ENCODE measurements at regions not wholly inside any gene's neighbourhood (a gene's known extent, or its start where the extent isn't known, plus 50 kb on each side); places are given as distances from the start of the nearest gene placed in this dataset.

DNA sequence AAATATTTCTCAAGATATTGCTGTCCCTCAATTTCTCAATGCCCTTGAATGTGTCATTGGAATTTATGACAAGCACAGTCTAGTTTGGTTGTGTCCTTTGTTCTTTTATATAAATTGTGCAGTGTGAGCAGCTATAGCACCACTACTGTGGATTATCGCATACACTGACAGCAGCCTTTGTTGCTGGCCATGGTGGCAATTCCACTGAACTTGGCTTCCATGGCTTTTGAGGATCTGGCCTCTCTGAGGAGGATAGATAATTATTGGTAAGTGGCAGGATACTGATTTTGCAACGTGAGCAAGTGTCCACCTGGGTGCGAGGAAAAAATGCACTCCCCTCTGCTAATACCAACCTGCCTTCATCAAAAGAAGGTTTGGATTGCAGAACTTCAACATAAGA is 84.0 kb downstream of the RDH14 start:
- TF ChIP-seq, protein P1, sequence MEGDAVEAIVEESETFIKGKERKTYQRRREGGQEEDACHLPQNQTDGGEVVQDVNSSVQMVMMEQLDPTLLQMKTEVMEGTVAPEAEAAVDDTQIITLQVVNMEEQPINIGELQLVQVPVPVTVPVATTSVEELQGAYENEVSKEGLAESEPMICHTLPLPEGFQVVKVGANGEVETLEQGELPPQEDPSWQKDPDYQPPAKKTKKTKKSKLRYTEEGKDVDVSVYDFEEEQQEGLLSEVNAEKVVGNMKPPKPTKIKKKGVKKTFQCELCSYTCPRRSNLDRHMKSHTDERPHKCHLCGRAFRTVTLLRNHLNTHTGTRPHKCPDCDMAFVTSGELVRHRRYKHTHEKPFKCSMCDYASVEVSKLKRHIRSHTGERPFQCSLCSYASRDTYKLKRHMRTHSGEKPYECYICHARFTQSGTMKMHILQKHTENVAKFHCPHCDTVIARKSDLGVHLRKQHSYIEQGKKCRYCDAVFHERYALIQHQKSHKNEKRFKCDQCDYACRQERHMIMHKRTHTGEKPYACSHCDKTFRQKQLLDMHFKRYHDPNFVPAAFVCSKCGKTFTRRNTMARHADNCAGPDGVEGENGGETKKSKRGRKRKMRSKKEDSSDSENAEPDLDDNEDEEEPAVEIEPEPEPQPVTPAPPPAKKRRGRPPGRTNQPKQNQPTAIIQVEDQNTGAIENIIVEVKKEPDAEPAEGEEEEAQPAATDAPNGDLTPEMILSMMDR (IDR thresholded peaks at IDR 0.05), result no peak
- TF ChIP-seq POLR2A (IDR thresholded peaks at IDR 0.05), result no peak
